ENCODE measurements at regions not wholly inside any gene's neighbourhood (a gene's known extent, or its start where the extent isn't known, plus 50 kb on each side); places are given as distances from the start of the nearest gene placed in this dataset.
A peak's percentile ranks its signal among the peaks of the same experiment; 100 is the strongest.

GRCh38 chr3:18114894-18115293 lies 310.2 kb downstream of the SATB1 start:
- H3K9me3 ChIP-seq (ENCODE audit: control insufficient read depth, low read depth, low read length): no peaks in the 10 kb centered on the region
- no peaks in the 10 kb centered on the region for H3K27me3 ChIP-seq (ENCODE audit: control insufficient read depth, extremely low read depth, insufficient read depth, low read length)
- no peak overlapping the region for H3K9ac ChIP-seq (ENCODE audit: control insufficient read depth, extremely low read depth, insufficient read depth, low read length)
- H4K20me1 ChIP-seq (ENCODE audit: control insufficient read depth, extremely low read depth, insufficient read depth, low read length): no peaks in the 10 kb centered on the region
- TF ChIP-seq CTCF (optimal IDR thresholded peaks at IDR 0.05 in 1 of 3, IDR thresholded peaks at IDR 0.05 in 1 of 3, conservative IDR thresholded peaks at IDR 0.05 in 1 of 3; ENCODE audit: extremely low read depth in 1 of 3, insufficient read depth in 2 of 3, low read length in 3 of 3) (no peak), EZH2 (IDR thresholded peaks at IDR 0.05; ENCODE audit: low read length) (no peak)
- no peak overlapping the region for H3K27ac ChIP-seq (ENCODE audit: control insufficient read depth, insufficient read depth, low read length)
- H2AFZ ChIP-seq (ENCODE audit: control insufficient read depth, low read length): no peak overlapping the region
- dilution Hi-C loops (cut with MboI; ENCODE audit: extremely low pct_ligation_motif_present, low sequenced_read_pairs): no loop called here
- H3K9me1 ChIP-seq (ENCODE audit: control insufficient read depth, extremely low read depth, insufficient read depth, low read length): no peaks in the 10 kb centered on the region
- FAIRE-seq (peak; percentile 93), DNase-seq (ENCODE audit: low read depth, low spot score) (peak; percentile 52)
- no peaks in the 10 kb centered on the region for H3K36me3 ChIP-seq (ENCODE audit: control insufficient read depth in 2 of 2, extremely low read depth in 1 of 2, insufficient read depth in 2 of 2, low read length in 2 of 2)
- no peak overlapping the region for H3K4me3 ChIP-seq (ENCODE audit: control insufficient read depth in 2 of 3, extremely low read depth in 1 of 3, insufficient read depth in 2 of 3, low read depth in 1 of 3, low read length in 3 of 3)
- no peaks in the 10 kb centered on the region for H3K79me2 ChIP-seq (ENCODE audit: control insufficient read depth, insufficient read depth, low read length)
- H3K4me2 ChIP-seq (ENCODE audit: control insufficient read depth, extremely low read depth, insufficient read depth, low read depth, low read length): peak overlapping the region; percentile 3
- H3K4me1 ChIP-seq (ENCODE audit: control insufficient read depth, extremely low read depth, insufficient read depth, low read length): peaks cover 19% of the 10 kb centered on the region

- DNase-seq (ENCODE audit: low read depth, low spot score) (no peak), FAIRE-seq (no peak)
- dilution Hi-C loops (cut with MboI; ENCODE audit: extremely low pct_ligation_motif_present, low sequenced_read_pairs): no loop called here
- H4K20me1 ChIP-seq (ENCODE audit: control insufficient read depth, extremely low read depth, insufficient read depth, low read length): no peaks in the 10 kb centered on the region
- no peaks in the 10 kb centered on the region for H3K9me3 ChIP-seq (ENCODE audit: control insufficient read depth, low read depth, low read length)
- H3K9me1 ChIP-seq (ENCODE audit: control insufficient read depth, extremely low read depth, insufficient read depth, low read length): no peaks in the 10 kb centered on the region
- H3K4me3 ChIP-seq (ENCODE audit: control insufficient read depth in 2 of 3, extremely low read depth in 1 of 3, insufficient read depth in 2 of 3, low read depth in 1 of 3, low read length in 3 of 3): no peak overlapping the region
- no peaks in the 10 kb centered on the region for H3K36me3 ChIP-seq (ENCODE audit: control insufficient read depth in 2 of 2, extremely low read depth in 1 of 2, insufficient read depth in 2 of 2, low read length in 2 of 2)
- no peaks in the 10 kb centered on the region for H3K79me2 ChIP-seq (ENCODE audit: control insufficient read depth, insufficient read depth, low read length)
- TF ChIP-seq CTCF (optimal IDR thresholded peaks at IDR 0.05 in 1 of 3, IDR thresholded peaks at IDR 0.05 in 1 of 3, conservative IDR thresholded peaks at IDR 0.05 in 1 of 3; ENCODE audit: extremely low read depth in 1 of 3, insufficient read depth in 2 of 3, low read length in 3 of 3) (no peak), EZH2 (IDR thresholded peaks at IDR 0.05; ENCODE audit: low read length) (no peak)
- no peak overlapping the region for H3K27ac ChIP-seq (ENCODE audit: control insufficient read depth, insufficient read depth, low read length)
- no peak overlapping the region for H3K9ac ChIP-seq (ENCODE audit: control insufficient read depth, extremely low read depth, insufficient read depth, low read length)
- peaks cover 19% of the 10 kb centered on the region for H3K4me1 ChIP-seq (ENCODE audit: control insufficient read depth, extremely low read depth, insufficient read depth, low read length)
- H3K27me3 ChIP-seq (ENCODE audit: control insufficient read depth, extremely low read depth, insufficient read depth, low read length): no peaks in the 10 kb centered on the region
- no peak overlapping the region for H2AFZ ChIP-seq (ENCODE audit: control insufficient read depth, low read length)
- no peak overlapping the region for H3K4me2 ChIP-seq (ENCODE audit: control insufficient read depth, extremely low read depth, insufficient read depth, low read depth, low read length)
These were observed 311.7 kb downstream of the SATB1 start for GRCh38 chr3:18113417-18113816.
